TTC549 (cell line): ENCODE measurements at regions not wholly inside any gene's neighbourhood (a gene's known extent, or its start where the extent isn't known, plus 50 kb on each side); places are given as distances from the start of the nearest gene placed in this dataset.
"Not testable (repeated sequence)": the region's sequence is repeated elsewhere in the genome, so short reads cannot be mapped to it uniquely, and the experiment has no call there.

Source experiments
- FAIRE-seq: peaks from 2 replicates; lab custom pipeline; 2012; peaks lifted over from hg19 to GRCh38; lab: Jason Lieb, UNC

GRCh38 chr9:20238921-20239320 lies 383.4 kb downstream of the MLLT3 start:
- FAIRE-seq: no peak

- FAIRE-seq: no peak
Measured at GRCh38 chr9:20237686-20238085, 384.6 kb downstream of the MLLT3 start.

DNA sequence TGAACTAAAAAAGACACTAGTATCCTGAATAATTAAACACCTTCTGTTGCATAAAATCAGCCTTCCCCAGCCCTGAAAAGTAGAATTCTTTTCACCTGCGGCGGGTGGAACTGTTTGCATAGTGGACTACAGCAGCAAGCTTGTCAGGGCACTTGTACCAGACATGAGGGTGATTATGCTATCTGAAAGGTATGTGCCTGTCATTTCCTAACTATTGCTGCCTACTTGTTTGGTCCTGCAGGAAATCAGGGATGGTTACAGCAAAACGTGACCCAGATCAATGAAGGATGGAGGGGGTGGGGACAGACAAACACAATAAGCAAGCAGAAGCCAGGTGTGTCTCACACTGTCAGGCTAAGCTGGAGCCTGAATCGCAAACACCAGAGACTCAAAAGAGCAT lies 385.6 kb downstream of the MLLT3 start:
- FAIRE-seq: no peak

- FAIRE-seq: not testable (repeated sequence)
Measured at GRCh38 chr9:20235206-20235605, 387.1 kb downstream of the MLLT3 start.

- no peak for FAIRE-seq
Measured at GRCh38 chr9:20228096-20228495, 394.2 kb downstream of the MLLT3 start.

DNA sequence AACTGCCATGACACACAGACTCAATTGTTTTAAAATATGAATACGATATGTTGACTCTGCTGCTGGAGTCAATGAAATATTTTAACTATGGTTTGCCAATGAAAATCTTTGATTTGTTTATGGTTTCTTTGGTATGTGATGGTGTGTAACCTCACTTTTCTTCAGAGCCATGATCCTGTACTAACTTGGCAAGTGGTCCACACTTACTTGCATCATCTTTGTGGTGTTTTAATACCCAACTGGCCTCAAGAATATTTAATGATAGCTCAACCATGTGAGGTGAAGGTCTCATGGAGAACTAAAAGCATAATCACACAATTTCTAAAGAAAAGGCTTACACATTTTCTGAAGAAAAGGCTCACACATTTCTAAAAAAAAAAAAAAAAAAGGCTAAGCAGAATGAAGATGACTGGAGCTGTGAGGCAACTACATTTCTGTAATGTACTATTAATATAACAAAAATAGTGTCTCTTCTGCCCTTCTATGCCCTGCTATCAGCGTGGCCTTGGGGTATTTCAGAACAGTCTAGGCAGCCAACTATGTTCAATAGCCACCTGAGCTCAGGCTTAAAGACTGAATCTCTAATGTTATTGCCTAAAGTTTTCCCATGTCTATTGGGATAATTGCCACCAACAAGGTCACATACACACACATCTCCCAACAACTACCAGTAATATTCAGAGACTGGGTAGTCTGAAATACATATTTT lies 395.0 kb downstream of the MLLT3 start:
- no peak for FAIRE-seq

GRCh38 chr9:20226345-20226744 lies 396.0 kb downstream of the MLLT3 start:
- FAIRE-seq: no peak

DNA sequence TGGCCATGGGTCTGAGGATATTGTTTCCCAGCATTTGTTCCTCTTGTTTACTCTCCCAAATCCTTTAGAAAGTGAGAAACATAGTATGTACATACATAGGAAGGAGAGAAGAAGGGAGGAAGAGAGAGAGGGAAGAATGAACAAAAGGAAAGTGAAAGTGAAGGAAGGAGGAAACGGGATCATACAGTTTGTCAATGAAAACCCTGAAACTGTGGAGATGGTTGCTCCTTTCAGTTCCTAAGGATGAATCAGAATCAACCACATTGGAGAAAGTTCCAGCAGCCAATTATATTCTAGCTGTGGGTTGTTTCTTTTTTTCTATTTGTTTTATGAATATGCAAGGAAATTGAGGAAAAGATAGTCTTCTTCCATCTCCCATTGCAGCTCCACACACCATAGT lies 396.5 kb downstream of the MLLT3 start:
- no peak for FAIRE-seq

GRCh38 chr9:20224756-20225155 lies 397.5 kb downstream of the MLLT3 start:
- FAIRE-seq: no peak

DNA sequence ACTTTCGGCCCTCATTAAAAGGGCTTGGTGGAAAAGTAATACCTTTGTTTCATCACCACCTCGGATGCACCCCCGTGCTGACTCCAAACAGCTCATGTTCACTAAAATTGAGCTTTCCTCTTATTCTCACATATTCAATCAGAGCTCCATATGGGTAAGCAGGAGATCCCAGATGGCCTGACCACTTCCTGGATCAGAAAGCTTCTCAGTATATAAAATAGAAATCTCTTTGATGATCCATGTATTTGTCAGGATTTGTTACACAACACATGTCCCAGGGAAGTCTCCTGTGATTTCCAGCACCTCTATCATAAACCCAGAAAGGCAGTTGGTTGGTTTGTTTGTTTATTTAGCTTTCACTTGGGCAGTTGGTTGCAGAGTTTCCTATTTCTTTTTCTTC lies 402.0 kb downstream of the MLLT3 start:
- no peak for FAIRE-seq

DNA sequence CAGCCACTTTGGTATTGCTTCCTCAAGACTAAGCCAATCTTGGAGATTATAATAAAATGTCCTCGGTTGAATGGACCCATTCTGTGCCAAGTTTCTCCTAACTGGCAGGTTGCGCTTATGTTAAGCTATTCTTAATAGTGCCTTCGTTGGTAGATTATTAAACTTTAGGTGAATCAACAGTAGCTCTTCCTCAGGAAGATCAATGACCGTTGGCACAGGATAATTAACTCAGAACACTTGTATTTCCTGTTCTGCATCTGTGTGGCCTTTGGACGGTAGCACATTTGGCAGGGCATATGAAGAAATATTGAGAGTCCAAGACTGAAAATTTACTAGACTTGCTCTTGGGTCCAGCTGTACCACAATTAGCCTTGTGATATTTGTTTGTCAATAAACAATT lies 402.9 kb downstream of the MLLT3 start:
- no peak for FAIRE-seq

DNA sequence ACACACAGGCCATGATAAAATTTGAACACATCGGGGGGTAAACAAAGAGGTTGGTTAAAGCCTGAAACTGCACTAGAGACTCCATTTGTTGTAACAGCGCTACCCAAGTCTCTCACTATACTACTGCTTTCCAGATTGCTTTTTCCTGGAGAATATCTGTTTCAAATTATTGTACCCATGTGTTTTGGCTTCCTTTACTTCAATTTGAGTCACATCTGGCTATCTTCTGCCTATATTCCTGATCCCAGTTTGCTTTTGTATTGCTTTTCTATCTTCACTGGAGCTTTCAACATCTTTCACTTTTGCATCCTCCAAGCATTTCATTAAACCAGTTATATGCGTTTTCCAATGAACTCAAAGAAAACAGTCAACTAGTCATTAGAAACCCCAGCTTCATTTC lies 404.7 kb downstream of the MLLT3 start:
- FAIRE-seq: no peak

GRCh38 chr9:20216438-20216837 lies 405.9 kb downstream of the MLLT3 start:
- FAIRE-seq: no peak

- no peak for FAIRE-seq
Measured at GRCh38 chr9:20215552-20215951, 406.7 kb downstream of the MLLT3 start.

GRCh38 chr9:20212806-20213205 lies 409.5 kb downstream of the MLLT3 start:
- FAIRE-seq: no peak

GRCh38 chr9:20209391-20210340 lies 412.6 kb downstream of the MLLT3 start:
- no peak for FAIRE-seq

- FAIRE-seq: no peak
Measured at GRCh38 chr9:20208961-20209371, 413.3 kb downstream of the MLLT3 start.

GRCh38 chr9:20208226-20208625 lies 414.1 kb downstream of the MLLT3 start:
- no peak for FAIRE-seq

DNA sequence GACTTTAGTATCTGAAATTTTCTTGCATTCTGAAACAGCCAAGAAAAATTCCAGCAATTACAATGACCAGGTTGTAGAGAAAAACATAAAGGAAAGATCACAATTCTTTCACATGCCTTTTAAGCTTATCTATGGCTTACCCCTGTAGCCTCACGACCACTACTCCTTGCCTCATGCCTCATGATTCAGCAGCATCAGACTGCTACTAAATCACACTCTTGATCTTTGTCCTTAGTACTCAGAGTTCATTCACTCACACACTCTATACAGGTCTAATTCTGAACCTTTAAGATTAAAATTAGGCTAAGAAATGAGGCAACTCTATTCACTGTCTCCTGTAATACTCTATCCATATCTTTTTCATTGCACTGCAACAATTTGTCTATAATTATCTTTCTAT lies 415.1 kb downstream of the MLLT3 start:
- FAIRE-seq: no peak

DNA sequence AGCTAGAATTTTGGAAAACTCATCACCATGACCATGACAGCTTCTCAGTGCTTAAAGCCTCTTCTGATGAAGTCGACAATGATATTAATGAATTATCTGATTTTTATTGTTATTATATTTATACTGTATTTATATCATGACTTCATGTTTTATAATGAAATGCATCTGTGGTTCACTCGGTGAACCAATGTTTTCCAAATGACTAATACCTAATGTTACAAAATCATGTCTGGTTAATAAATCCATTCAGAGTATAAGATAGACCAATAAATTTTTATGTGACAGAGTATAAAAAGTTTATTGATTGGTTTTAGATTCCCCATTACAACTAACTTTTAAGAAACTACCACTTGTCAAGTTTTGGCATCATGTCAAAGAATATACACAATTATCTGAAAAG lies 416.5 kb downstream of the MLLT3 start:
- no peak for FAIRE-seq

GRCh38 chr9:20200991-20201431 lies 412.2 kb upstream of the SLC24A2 start:
- FAIRE-seq: no peak

- FAIRE-seq: no peak
Measured at GRCh38 chr9:20200581-20200980, 411.7 kb upstream of the SLC24A2 start.

- FAIRE-seq: no peak
Measured at GRCh38 chr9:20199111-20199510, 410.3 kb upstream of the SLC24A2 start.
